Mesenchymal stem cell (in vitro differentiated cells and primary cell): ENCODE measurements at regions not wholly inside any gene's neighbourhood (a gene's known extent, or its start where the extent isn't known, plus 50 kb on each side); places are given as distances from the start of the nearest gene placed in this dataset.
A peak's percentile ranks its signal among the peaks of the same experiment; 100 is the strongest.

ENCODE experiments used
- DNase-seq: peaks from one replicate; pipeline ENCODE4 v3.0.0-alpha.2; 2013
- H2AFZ ChIP-seq: one replicate; pipeline ENCODE4 v1.6.1; 2013; ENCODE audit warnings: low read depth, mild to moderate bottlenecking, control low read depth, inconsistent platforms, low read length, moderate library complexity
- H2AK5ac ChIP-seq: 2 replicates; pipeline ENCODE4 v1.6.1; 2013; ENCODE audit warnings: low read length, moderate library complexity, mild to moderate bottlenecking, inconsistent platforms; ENCODE audit not compliant: severe bottlenecking
- H2BK120ac ChIP-seq: one replicate; pipeline ENCODE4 v1.6.1; 2013; ENCODE audit warnings: low read depth, mild to moderate bottlenecking, inconsistent platforms, low read length, moderate library complexity
- H2BK12ac ChIP-seq, 2 experiments: one replicate each; pipeline ENCODE4 v1.6.1; 2013; ENCODE audit warnings: inconsistent platforms in 2 of 2, low read length in 2 of 2, mild to moderate bottlenecking in 2 of 2, moderate library complexity in 2 of 2, control low read depth in 1 of 2
- H2BK15ac ChIP-seq: one replicate; pipeline ENCODE4 v1.6.1; 2013; ENCODE audit warnings: mild to moderate bottlenecking, low read depth, inconsistent platforms; ENCODE audit not compliant: poor library complexity, severe bottlenecking
- H2BK5ac ChIP-seq: 2 replicates; pipeline ENCODE4 v1.6.1; 2013; ENCODE audit warnings: low read depth, mild to moderate bottlenecking, low read length, control low read depth, inconsistent platforms; ENCODE audit not compliant: poor library complexity, severe bottlenecking
- H3K14ac ChIP-seq, 2 experiments: one replicate each; pipeline ENCODE4 v1.6.1; 2013; ENCODE audit warnings: inconsistent platforms in 2 of 2, low read length in 2 of 2, control low read depth in 1 of 2, mild to moderate bottlenecking in 1 of 2, moderate library complexity in 1 of 2
- H3K18ac ChIP-seq, 2 experiments: one replicate each; pipeline ENCODE4 v1.6.1; 2013; ENCODE audit warnings: inconsistent platforms in 2 of 2, low read length in 2 of 2, control low read depth in 1 of 2, low read depth in 1 of 2, mild to moderate bottlenecking in 1 of 2
- H3K23ac ChIP-seq, 2 experiments: one replicate each; pipeline ENCODE4 v1.6.1; 2013; ENCODE audit warnings: inconsistent platforms in 2 of 2, low read length in 2 of 2, mild to moderate bottlenecking in 2 of 2, moderate library complexity in 2 of 2, control low read depth in 1 of 2
- H3K27ac ChIP-seq: 2 replicates; pipeline ENCODE4 v1.5.1; 2013; ENCODE audit warnings: mild to moderate bottlenecking, moderate library complexity, low read length, control low read depth, inconsistent platforms; ENCODE audit not compliant: poor library complexity, severe bottlenecking
- H3K27me3 ChIP-seq, 2 experiments: 2 replicates each; pipeline versions ENCODE4 v1.6.1 to v1.7.0; 2013; ENCODE audit warnings: low read length in 2 of 2, mild to moderate bottlenecking in 2 of 2, moderate library complexity in 2 of 2, control low read depth in 1 of 2, inconsistent platforms in 1 of 2; ENCODE audit not compliant: control insufficient read depth in 1 of 2, insufficient read depth in 1 of 2
- H3K36me3 ChIP-seq, 2 experiments: 2 replicates each; pipeline versions ENCODE4 v1.6.1 to v1.7.0; 2013; ENCODE audit warnings: low read length in 2 of 2, control low read depth in 1 of 2, inconsistent platforms in 1 of 2, low read depth in 1 of 2, mild to moderate bottlenecking in 1 of 2; ENCODE audit not compliant: insufficient read depth in 2 of 2, control insufficient read depth in 1 of 2
- H3K4ac ChIP-seq, 2 experiments: one replicate each; pipeline ENCODE4 v1.6.1; 2013; ENCODE audit warnings: inconsistent platforms in 2 of 2, low read length in 2 of 2, mild to moderate bottlenecking in 2 of 2, moderate library complexity in 2 of 2, control low read depth in 1 of 2, low read depth in 1 of 2
- H3K4me1 ChIP-seq: 2 replicates; pipeline ENCODE4 v1.6.1; 2013; ENCODE audit warnings: low read depth, low read length, control low read depth; ENCODE audit not compliant: control insufficient read depth, insufficient read depth
- H3K4me2 ChIP-seq: 2 replicates; pipeline ENCODE4 v1.6.1; 2013; ENCODE audit warnings: low read length, mild to moderate bottlenecking, inconsistent platforms; ENCODE audit not compliant: poor library complexity, severe bottlenecking
- H3K4me3 ChIP-seq, 2 experiments: 2 replicates each; pipeline versions ENCODE4 v1.5.1 to v1.7.0; 2013; ENCODE audit warnings: low read length in 2 of 2, mild to moderate bottlenecking in 2 of 2, control low read depth in 1 of 2, low read depth in 1 of 2; ENCODE audit not compliant: insufficient read depth in 1 of 2
- H3K79me1 ChIP-seq: replicated peaks from 2 replicates; pipeline ENCODE4 v1.6.1; 2013; ENCODE audit warnings: mild to moderate bottlenecking, control low read depth, low read length, inconsistent platforms; ENCODE audit not compliant: poor library complexity, severe bottlenecking
- H3K9ac ChIP-seq: 2 replicates; pipeline ENCODE4 v1.7.0; 2013; ENCODE audit warnings: mild to moderate bottlenecking, low read length, moderate library complexity
- H3K9me3 ChIP-seq: 2 replicates; pipeline ENCODE4 v1.7.0; 2013; ENCODE audit warnings: mild to moderate bottlenecking, low read length; ENCODE audit not compliant: control insufficient read depth
- H4K8ac ChIP-seq: one replicate; pipeline ENCODE4 v1.6.1; 2013; ENCODE audit warnings: inconsistent platforms, mild to moderate bottlenecking, low read length, moderate library complexity
- H4K91ac ChIP-seq: one replicate; pipeline ENCODE4 v1.6.1; 2013; ENCODE audit warnings: mild to moderate bottlenecking, low read length, inconsistent platforms
- WGBS: methylation state at CpG from one replicate; pipeline ENCODE4 v1.1.7; 2013; ENCODE audit warnings: mixed read lengths; 5-methylcytosine and 5-hydroxymethylcytosine counted together

DNA sequence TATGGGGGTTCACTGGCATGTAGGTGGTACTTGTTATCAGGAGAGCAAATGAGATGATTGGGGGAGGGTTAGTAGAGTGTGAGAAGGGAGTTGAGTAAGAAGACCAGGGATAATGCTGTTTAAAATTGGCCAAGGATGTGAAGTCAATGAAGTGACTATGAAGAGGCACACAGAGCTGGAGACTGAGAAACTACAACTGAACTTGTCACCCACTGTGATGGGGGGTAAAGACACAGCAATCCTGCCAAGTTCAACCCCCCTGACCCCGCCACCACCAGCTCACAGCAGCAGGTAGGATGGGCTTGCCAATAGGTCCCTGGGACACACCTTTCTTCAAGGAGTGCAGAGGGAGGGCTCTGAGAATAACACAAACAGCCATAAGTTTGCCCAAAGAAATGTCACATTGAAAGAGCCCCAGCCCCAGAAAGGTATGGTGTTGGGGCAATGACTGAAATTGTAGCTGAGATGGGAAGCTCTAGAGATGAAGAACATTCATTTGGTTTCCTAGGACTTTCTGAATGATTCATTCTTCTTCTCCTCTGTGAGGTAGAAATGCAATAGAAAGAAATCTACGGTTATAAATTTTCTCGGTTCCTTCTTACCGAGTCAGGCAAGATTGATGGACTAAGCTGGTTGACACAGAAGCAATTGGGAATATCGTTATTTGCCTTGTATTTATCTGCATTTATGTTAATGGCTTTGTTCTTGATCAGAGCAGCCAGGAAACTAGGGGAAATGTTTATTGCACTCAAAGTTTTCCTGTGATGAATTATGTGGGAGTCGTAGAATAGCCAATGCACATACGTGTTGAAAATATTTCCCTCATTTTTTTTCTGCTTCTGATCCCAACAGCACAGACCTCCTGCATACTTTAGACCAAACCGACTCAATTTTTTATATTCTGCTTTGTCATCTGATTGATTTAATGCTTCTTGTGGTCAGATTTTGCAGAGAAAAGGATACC, 595.2 kb upstream of the CDH11 start:
- Histone ChIP-seq H2BK12ac (no peak overlapping the region), H3K9me3 (no peaks in the 10 kb centered on the region), H3K27ac (no peak overlapping the region), H3K9ac (no peak overlapping the region), H3K4me3 (no peak overlapping the region), H4K91ac (no peak overlapping the region), H3K4me1 (no peaks in the 10 kb centered on the region), H3K14ac (no peak overlapping the region), H3K79me1 (no peaks in the 10 kb centered on the region), H3K4me2 (no peak overlapping the region), H2BK5ac (no peak overlapping the region), H3K27me3 (peaks cover 0 to 10% of the 10 kb centered on the region in 2 experiments), H2AFZ (no peak overlapping the region), H2BK15ac (no peak overlapping the region), H2BK120ac (no peak overlapping the region), H2AK5ac (no peak overlapping the region), H3K18ac (peak overlapping the region in 1 of 2 experiments; percentile 2), H4K8ac (no peak overlapping the region), H3K4ac (no peak overlapping the region), H3K23ac (no peak overlapping the region), H3K36me3 (no peaks in the 10 kb centered on the region)
- DNase-seq: no peak
- 77% methylated on average over 5 of the region's 8 CpGs for WGBS

DNA sequence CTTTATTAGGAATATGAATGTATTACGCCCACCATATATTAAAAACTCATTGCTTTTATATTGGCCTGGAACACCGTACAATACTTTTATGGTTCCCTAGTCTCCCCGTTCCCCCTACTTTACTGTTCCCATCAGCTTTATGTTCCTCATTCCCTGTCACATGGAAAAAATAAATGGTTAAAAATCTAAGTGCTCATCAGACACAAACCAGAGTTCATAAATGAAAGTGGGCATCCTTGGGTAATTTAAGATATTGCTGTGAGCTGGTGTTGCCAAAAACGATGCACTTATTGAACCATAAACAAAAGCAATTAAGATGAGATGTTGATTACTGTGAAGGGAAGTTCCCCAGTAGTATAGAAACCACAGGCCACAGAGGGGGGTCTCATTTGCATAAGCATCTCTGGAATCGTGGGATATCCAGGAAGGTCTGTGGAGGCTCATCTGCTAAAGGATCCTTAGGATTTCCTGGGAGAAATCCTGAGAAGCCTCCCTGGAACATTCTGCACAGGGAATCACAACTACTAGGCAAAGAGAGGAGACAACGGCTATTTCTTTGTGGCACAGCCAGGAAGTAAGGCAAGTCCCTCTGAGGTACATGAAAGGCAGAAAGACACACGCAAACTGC, 591.4 kb upstream of the CDH11 start:
- 73% methylated on average over 5 of the region's 7 CpGs for WGBS
- no peak overlapping the region for H2AK5ac ChIP-seq
- H4K8ac ChIP-seq: no peak overlapping the region
- H3K79me1 ChIP-seq: no peaks in the 10 kb centered on the region
- no peak overlapping the region for H3K4me2 ChIP-seq
- H3K27me3 ChIP-seq: peaks cover 0 to 10% of the 10 kb centered on the region in 2 experiments
- no peaks in the 10 kb centered on the region for H3K4me1 ChIP-seq
- H3K18ac ChIP-seq: no peak overlapping the region
- no peak overlapping the region for H3K9ac ChIP-seq
- no peak overlapping the region for H3K23ac ChIP-seq
- no peak overlapping the region for H2BK120ac ChIP-seq
- H3K4ac ChIP-seq: no peak overlapping the region
- H2BK12ac ChIP-seq: no peak overlapping the region
- DNase-seq: no peak
- no peak overlapping the region for H2BK5ac ChIP-seq
- H3K36me3 ChIP-seq: no peaks in the 10 kb centered on the region
- no peak overlapping the region for H4K91ac ChIP-seq
- H2AFZ ChIP-seq: no peak overlapping the region
- no peak overlapping the region for H2BK15ac ChIP-seq
- no peak overlapping the region for H3K14ac ChIP-seq
- H3K27ac ChIP-seq: no peak overlapping the region
- no peak overlapping the region for H3K4me3 ChIP-seq
- H3K9me3 ChIP-seq: no peaks in the 10 kb centered on the region

DNA sequence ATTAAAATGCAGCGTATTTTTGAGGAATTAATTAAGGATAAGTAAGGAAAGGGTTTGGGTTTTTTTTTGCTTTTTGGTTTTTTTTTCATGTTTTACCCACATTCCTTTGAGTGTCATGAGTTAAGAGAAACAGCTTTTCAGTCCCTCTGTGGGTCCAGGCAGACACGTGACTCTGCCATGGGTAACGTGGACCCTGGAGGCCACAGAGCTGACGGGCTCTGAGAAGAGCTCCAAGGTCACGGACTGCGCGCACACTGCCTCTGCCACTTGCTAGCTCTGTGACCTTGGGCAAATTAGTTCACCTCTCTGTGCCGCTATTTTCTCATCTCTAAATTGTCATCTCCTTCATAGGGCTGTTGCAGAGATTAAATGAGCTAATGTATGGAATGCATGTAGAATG, 588.2 kb upstream of the CDH11 start:
- Histone ChIP-seq H3K4me3 (no peak overlapping the region), H2AK5ac (no peak overlapping the region), H3K14ac (peak overlapping the region in 1 of 2 experiments; percentile 89), H3K18ac (no peak overlapping the region), H3K79me1 (no peaks in the 10 kb centered on the region), H3K9ac (no peak overlapping the region), H3K27ac (no peak overlapping the region), H3K9me3 (no peaks in the 10 kb centered on the region), H2BK12ac (no peak overlapping the region), H3K27me3 (peaks cover 0 to 9% of the 10 kb centered on the region in 2 experiments), H3K23ac (no peak overlapping the region), H3K4me1 (no peaks in the 10 kb centered on the region), H3K4ac (no peak overlapping the region), H2BK5ac (no peak overlapping the region), H4K91ac (no peak overlapping the region), H4K8ac (no peak overlapping the region), H2BK120ac (no peak overlapping the region), H2AFZ (no peak overlapping the region), H2BK15ac (no peak overlapping the region), H3K36me3 (no peaks in the 10 kb centered on the region), H3K4me2 (no peak overlapping the region)
- no peak for DNase-seq
- 94% methylated on average over 7 of the region's 8 CpGs for WGBS

DNA sequence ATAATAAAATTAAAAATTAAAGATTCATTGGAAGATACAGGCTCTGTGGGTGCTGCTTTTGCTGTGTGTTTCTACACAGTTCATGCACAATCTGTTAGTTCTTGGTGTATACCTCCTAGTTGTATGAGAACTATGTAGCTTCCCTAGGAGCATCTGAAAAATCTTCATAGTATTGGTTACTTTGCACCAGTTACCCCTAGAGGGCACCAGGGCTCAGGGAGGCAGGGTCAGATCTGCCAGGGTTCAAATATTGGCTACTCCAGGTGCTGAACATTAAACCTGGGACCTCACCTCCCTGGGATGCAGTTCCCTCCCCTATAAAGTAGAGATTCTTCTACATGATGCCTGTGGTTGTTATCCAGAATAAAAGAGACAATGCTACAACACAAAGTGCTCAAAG, 583.0 kb upstream of the CDH11 start:
- Histone ChIP-seq H3K27me3 (no peaks in the 10 kb centered on the region), H3K14ac (no peak overlapping the region), H4K8ac (no peak overlapping the region), H3K27ac (no peak overlapping the region), H2BK5ac (no peak overlapping the region), H2BK120ac (no peak overlapping the region), H3K79me1 (no peaks in the 10 kb centered on the region), H3K9me3 (no peaks in the 10 kb centered on the region), H2BK12ac (no peak overlapping the region), H2AFZ (no peak overlapping the region), H3K4ac (no peak overlapping the region), H4K91ac (no peak overlapping the region), H2BK15ac (no peak overlapping the region), H2AK5ac (no peak overlapping the region), H3K18ac (no peak overlapping the region), H3K4me2 (no peak overlapping the region), H3K4me1 (no peaks in the 10 kb centered on the region), H3K23ac (no peak overlapping the region), H3K9ac (no peak overlapping the region), H3K36me3 (no peaks in the 10 kb centered on the region), H3K4me3 (no peak overlapping the region)
- no peak for DNase-seq
